Skeletal muscle cell (primary cell): ENCODE measurements at regions not wholly inside any gene's neighbourhood (a gene's known extent, or its start where the extent isn't known, plus 50 kb on each side); places are given as distances from the start of the nearest gene placed in this dataset.

Experiments used
- DNase-seq: peaks from one replicate; pipeline ENCODE4 v3.0.0-alpha.2; 2010; ENCODE audit warnings: low read depth
- H3K4me3 ChIP-seq: 2 replicates; pipeline ENCODE4 v1.5.1; 2011; ENCODE audit warnings: low read depth, mild to moderate bottlenecking, control low read depth, low read length, moderate library complexity

- no peak overlapping the region for H3K4me3 ChIP-seq
- peak; percentile 28 for DNase-seq
Measured at GRCh38 chr5:122704247-122705036, 70.4 kb upstream of the SNX2 start.

- no peak for DNase-seq
Measured at GRCh38 chr5:122705851-122706250, 69.0 kb upstream of the SNX2 start.

GRCh38 chr5:122707796-122708195 is 67.1 kb upstream of the SNX2 start:
- DNase-seq = no peak
- H3K4me3 ChIP-seq = no peak overlapping the region

More at GRCh38 chr5:122705851-122706250, 69.0 kb upstream of the SNX2 start:
- no peak overlapping the region for H3K4me3 ChIP-seq

GRCh38 chr5:122713041-122713440 is 61.8 kb upstream of the SNX2 start:
- no peak for DNase-seq
- H3K4me3 ChIP-seq = no peak overlapping the region

- DNase-seq = peak; percentile 31
- H3K4me3 ChIP-seq = no peak overlapping the region
Measured at GRCh38 chr5:122715095-122715494, 59.8 kb upstream of the SNX2 start.

- no peak for DNase-seq
- H3K4me3 ChIP-seq = no peak overlapping the region
Measured at GRCh38 chr5:122718611-122719010, 56.3 kb upstream of the SNX2 start.

- no peak for DNase-seq
- no peak overlapping the region for H3K4me3 ChIP-seq
Measured at GRCh38 chr5:122719991-122720746, 54.7 kb upstream of the SNX2 start.

GRCh38 chr5:122721127-122721526 is 53.8 kb upstream of the SNX2 start:
- DNase-seq = no peak
- H3K4me3 ChIP-seq = no peak overlapping the region

GRCh38 chr5:122722341-122722740 is 52.5 kb upstream of the SNX2 start:
- no peak for DNase-seq
- no peak overlapping the region for H3K4me3 ChIP-seq

- DNase-seq = peak; percentile 70
- H3K4me3 ChIP-seq = no peak overlapping the region
Measured at GRCh38 chr5:122723606-122724352, 51.1 kb upstream of the SNX2 start.
